Kasumi-1 (cell line): ENCODE measurements at regions not wholly inside any gene's neighbourhood (a gene's known extent, or its start where the extent isn't known, plus 50 kb on each side); places are given as distances from the start of the nearest gene placed in this dataset.
"Not testable (repeated sequence)": the region's sequence is repeated elsewhere in the genome, so short reads cannot be mapped to it uniquely, and the experiment has no call there.

ENCODE experiments used
- DNase-seq, 2 experiments: peaks; one replicate each; lab custom pipeline; 2025; lab: John Stamatoyannopoulos, UW

DNA sequence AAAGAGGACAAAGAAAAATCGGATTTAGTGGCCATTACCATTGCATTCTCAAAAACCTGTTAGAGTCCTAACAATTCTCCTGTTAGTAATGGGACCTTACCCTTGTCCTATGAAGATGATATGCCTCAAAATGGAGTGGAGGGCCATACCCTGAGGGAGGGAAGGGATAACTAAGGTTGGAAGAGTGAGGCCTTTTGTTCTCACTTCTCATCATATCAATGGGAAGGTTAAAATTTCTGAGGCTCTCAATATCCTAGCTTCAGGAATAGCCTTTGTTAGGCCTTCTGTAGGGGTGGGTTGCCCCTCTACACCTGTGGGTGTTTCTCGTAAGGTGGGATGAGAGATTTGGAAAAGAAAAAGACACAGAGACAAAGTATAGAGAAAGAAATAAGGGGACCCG is 109.4 kb upstream of the SGIP1 start:
- not testable (repeated sequence) for DNase-seq

DNA sequence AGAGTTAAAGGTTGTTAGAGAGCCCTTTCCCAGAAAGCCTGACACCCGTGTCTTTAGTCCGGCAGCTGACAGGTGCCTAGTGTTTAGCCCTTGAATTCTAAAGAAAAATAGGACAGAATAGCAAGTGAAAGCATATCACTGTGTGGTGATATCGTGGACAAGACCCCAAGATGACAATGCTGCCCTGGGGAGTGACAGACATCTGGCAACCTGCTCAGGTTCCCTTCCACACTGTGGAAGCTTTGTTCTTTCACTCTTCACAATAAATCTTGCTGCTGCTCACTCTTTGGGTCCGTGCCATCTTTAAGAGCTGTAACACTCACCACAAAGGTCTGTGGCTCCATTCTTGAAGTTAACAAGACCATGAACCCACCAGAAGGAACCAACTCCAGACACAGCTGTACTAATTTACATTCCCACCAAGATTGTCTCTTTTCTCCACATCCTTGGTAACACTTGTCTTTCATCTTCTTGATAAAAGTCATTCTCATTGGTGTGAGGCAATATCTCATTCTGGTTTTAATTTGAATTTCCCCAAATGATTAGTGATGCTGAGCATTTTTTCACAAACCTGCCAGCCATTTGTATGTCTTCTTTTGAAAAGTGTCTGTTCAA is 107.6 kb upstream of the SGIP1 start:
- DNase-seq, result no peak

DNA sequence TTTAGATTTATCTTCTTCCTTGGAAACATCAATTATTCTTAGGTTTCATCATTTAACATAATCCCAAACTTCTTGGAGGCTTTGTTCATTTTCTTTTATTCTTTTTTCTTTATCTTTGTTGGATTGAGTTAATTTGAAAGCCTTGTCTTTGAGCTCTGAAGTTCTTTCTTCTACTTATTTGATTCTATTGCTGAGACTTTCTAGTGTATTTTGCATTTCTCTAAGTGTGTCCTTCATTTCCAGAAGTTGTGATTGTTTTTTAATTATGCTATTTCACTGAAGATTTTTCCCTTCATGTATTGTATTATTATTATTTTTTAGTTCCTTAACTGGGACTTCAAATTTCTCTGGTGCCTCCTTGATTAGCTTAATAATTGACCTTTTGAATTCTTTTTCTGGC is 103.1 kb upstream of the SGIP1 start:
- DNase-seq, result not testable (repeated sequence)

DNA sequence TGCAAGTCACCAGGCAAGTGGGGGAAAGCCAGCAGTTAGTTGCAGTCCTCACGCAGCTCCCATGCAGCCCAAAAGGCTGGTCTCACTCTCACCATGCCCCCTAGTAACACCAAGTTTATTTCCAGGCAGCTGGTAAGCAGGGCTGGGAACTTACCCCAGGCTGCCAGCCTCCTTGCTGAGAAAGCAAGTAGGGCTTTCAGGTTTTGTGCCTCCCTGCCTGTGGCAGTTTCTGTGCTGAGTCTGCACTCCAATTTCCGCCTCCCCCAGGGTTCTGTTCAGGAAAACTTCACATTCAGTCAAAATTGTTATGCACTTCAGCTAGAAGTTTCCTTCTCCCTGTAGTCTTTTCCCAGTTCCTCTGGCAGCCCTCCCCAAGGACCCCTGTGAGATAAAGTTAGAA is 102.0 kb upstream of the SGIP1 start:
- no peak for DNase-seq

DNA sequence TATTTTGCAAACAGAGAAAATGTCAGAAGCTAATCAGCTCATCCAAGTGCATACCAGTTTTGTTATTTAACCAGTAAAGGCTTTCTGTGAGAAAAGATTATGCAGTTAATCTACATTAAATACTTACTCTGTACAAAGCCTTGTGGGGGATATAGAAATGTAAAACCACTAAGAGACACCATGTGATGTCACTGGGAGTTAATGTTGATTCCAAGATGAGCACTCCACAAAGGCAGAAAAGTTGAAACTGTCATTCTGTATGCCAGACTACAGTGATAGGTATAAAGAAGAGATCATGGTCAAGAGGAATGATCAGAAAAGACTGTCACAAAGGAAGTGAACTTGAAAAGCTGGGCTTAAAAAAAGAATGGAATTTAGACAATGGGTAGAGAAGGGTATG is 100.3 kb upstream of the SGIP1 start:
- DNase-seq, result no peak

DNA sequence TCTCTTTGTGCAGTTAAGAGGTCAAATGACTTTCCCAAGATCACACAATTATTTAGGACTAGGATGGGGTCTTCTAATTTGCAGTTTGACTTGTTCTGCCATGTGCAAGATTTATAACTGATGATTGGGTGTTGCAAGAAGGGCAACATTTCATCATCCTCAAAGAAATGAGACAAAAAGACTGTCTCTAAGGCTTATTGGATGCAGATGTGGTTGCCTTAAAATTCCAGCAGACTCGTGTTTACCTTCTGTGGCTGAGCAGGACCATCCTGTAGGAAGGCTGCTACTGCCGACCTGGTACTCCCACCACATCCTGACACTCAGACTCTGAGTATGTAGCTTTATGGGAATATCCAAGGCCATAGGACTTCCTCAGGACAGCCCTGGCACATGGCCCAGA is 99.9 kb upstream of the SGIP1 start:
- DNase-seq, result no peak

DNA sequence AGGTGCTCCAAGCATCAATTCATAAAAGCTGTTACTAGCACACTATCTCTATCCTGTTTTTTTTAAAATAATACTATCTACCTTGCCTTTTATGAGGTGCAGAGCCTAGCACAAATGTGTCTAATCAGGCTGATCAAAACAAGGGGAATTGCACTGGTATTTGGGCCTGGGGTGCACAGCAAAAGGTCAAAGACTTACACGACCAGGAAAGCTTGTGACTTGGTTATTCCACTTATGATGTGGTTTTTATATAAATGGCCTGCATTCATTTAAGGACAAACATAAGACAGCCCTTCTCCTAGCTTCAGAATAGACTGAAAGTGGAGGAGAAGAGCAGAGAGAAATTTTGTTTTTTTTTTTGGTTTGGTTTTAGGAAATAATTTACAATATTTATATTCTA is 98.4 kb upstream of the SGIP1 start:
- DNase-seq, result no peak

DNA sequence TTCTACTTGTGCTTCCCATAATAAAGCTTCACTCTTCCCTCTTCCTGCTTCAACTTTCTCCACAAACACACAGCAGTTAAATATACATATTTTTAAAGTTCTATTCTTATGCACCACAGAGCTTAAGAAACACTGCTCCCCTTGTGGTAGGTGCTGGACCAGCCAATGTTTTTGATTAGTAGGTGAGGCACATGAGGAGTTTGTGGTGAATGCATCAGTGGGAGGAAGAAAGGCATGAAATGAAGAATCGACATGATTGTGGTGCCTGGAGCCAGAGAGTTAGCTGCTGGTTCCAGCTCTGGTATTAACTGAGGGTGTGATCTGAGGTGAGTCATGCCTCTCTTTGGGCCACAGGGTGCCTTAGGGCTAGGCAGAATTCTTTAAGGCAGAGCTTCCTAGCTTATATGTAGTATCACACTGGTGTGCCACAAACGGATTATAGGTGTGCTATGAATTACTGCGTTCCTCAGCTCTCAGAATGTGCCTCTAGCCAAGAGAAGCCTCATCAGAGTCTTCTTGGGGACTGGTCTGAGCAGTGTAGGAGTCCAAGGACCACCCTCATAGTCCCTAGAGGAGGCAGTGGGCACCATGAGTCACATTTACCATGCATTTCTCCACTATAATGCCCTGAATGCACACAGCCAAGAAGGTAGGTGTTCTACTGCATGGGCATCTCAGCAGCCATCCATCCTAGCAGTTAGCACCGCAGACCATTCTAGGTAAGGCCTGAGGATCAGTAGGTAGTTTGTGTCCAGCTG is 97.4 kb upstream of the SGIP1 start:
- DNase-seq, result peak; percentile 53 to 64

DNA sequence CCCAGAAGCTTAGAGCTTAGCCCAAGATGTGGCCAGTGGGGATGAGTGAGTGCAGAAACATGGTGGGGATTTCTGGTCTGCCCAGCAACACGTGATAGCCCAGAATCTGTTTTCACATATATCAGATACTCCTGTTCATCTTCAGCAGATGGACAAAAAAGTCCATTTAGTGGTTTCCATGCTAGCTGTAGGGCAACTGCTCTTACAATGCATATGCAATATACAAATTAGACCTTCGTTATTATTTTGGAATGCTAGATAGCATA is 96.9 kb upstream of the SGIP1 start:
- no peak for DNase-seq

DNA sequence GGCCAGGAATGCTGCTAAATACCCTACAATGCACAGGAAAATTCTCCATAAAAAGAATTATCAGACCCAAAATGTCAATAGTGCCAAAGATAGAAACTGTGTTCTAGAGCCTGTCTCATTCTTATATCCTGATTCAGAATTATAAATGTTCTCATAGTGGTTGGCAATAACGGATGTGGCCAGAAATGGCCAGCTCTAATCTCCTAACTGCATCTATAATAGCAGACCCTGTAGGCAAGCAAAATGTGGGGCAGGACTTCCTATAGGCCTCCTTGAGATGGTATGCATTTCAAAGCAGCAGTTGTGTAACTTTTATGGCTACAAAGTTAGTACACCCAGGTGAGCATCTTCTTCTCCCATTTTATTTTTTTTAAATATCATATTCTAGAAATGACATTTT is 95.9 kb upstream of the SGIP1 start:
- no peak for DNase-seq

DNA sequence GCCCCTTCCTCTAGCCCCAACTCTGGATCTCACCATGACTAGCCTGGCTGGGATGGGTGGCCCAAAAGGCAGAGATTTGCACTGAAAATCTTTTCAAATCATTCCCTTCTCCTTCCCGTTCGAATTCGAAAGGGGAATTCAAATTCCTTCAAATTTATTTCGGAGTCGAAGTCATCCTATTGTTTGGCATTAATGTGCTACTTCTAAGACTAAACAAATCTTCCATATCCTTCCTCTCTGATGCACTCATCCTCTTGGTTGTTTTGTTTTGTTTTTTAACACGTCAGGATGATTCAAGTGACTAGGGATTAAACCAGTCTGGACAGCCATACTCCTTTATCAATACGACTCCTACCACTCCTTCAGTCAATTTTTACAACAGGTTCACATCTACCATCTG is 95.5 kb upstream of the SGIP1 start:
- DNase-seq, result no peak

DNA sequence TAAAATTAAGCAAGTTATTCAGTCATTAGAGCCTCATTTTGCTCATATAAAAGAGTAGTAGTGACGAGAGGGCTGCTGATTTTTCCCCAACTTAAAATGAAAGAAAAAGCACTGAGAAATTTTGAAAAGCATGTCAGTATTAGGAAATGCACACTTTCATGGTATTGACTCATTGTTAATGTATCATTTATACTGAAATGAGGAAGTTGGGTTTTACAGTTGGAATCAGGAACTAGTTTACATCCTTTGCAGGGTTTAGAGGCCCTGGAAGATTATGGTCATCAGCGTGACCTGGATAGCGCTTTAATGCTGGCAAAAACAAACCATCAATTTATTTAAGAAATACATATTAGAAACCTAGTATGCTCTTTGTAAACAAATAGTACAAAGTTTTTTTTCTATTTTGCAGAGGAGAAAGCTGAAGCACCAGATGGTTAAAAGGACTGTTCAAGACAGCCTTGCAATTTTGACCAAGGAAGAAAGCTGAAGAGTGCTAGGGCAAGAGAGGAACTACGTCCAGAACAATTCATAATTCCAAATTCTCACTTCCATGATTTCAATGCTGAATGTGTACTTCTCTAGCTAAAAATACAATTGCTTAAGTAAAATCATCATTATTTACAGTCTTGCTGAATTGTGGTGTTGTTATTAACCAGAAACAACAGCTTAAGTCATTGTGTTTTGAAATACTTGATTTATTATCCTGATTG is 94.8 kb upstream of the SGIP1 start:
- peak; percentile 95 to 98 for DNase-seq

DNA sequence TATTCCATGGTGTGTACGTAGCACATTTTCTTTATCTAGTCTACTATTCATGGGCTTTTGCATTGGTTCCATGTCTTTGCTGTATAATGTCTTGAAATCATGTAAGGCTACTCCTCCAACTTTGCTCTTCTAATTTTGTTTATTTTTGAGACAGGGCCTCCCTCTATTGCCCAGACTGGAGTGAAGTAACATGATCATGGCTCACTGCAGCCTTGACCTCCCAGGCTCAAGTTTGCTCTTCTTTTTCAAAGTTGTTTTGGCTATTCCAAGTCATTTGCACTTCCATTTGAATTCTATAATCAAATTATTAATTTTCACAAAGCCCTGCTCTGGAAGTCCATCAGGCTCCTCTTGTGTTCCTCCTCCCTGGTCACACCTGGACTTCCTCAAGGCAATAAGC is 90.2 kb upstream of the SGIP1 start:
- no peak for DNase-seq

DNA sequence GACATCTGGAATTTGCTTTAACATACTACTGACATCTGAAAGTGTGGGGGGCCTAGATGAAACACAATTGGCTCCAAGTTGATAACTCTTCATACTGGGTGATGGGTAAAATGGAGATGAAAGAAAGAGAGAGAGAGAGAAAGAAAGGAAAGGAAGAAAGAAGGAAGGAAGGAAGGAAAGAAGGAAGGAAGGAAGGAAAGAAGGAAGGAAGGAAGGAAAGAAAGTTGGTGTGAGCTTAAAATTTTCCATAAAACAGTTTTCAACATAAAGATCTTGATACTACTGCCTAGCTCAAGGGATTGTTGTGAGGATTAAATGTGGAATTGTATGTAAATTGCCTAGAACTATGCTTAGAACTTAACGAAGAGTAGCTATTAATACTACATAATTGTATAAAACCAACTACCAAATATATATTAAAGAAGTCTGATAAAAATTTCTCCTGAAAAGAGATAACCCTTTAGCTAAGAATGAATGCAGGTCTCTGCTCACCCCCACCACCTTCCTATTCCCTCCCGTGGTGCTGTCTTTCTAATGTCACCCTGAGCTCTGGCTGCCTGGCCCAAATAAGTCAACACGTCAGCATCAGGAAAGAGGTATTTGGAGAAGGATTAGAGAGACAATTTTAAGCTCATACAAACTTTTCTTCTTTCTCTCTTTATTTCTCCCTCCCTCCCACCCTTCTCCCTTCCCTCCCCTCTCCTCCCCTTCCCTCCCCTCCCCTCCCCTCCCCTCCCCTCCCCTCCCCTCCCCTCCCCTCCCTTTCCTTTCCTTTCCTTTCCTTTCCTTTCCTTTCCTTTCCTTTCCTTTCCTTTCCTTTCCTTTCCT is 89.3 kb upstream of the SGIP1 start:
- DNase-seq, result no peak

DNA sequence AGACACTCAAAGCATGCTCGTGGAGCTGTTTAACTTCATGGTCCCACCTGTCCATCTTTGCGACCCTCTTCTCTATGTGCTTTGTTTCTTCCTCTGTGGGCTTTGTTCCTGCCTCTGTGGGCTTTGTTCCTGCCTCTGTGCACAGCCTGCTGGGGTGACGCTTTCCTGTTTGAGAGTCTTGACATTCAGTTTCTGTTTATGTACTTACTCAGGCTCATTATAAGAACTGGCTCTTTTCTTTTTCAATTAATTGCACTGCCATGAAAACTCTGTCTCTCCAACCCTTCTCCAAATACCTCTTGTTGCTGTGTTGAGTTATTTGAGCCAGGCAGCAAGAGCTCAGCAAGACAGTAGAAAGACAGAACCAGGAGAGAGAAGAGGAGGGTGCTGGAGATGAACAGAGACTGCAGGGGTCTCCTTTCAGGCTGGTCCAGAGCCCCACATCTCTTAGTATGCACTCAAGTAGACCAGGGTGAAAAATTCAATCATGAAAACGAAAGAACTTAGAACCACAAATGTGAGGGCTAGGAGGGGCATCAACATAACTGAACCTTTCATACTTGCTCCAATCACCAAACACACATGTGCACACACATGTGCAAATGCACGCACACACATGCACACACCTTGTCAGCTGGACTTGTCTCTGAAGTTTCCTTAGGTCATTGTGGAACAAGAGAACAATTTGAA is 88.3 kb upstream of the SGIP1 start:
- DNase-seq, result peak; percentile 32 to 55

DNA sequence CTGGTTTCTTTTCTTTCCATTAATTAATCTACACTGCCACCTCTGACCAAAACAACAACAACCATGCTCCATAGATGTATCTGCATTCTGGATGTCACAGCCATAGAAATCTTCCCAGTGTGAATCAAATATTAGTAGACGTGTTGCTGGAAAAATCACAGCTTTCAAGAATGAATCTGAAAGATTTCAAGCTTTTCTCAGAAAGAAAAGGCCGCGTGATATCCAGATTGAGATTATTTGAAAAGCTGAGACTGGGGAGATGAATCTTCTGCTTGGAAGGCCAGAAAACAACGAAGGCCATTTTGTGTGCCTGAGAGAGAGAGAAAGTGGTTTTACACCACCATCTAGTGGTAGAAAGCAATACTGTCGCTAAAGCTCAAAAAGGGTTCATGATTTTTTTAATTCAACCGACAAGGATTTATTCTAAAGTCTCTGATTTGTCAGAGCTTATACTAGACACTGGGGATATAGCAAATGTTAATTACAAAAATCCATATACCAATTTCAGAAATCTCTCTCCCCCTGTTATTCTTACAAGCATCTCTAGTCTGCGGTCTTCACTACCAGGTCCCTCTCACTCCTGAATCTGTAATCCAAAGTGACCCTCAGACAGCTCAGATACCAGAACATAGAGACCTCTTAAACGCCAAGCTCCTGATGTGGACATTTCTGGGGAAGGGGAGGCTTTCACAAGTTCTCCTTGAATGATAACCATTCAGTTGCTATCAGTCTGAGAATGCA is 87.5 kb upstream of the SGIP1 start:
- DNase-seq, result peak; percentile 75

DNA sequence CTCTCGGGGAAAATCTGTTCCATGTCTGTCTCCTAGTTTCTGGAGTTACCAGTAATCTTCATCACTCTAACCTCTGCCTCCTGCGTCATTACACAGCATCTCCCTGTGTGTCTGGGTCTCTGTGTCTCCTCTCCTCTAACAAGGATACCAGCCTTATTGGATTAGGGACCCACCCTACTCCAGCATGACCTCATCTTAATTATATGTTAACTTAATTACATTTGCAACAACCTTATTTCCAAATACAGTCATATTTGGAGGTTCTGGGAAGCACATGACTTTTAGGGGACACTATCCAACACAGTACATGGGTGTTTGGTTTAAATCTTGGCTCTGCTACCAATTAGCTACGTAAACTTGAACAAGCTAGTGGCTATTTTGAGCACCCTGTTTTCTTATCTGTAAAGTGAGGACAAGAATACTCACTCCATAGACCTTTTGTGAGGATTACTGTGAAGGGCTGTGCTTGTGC is 83.9 kb upstream of the SGIP1 start:
- DNase-seq, result no peak

DNA sequence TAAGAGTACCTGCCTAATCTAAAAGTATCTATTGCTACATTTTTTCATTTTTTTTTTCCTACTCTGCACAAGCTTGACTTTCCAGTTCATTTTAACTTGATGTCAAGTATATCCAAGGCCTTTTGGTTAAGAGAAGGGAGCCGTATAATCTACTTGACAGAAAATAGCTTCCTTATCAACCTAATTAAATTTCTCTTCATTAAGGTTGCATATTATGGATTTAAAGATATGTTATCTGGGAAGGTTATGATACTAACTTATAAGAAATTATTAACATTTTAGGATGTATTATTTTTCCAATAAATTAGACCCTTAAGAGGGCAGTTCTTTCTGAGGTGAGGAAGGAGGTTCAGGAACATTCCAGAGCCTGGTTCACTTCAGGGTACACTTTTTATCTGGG is 83.1 kb upstream of the SGIP1 start:
- DNase-seq, result no peak

DNA sequence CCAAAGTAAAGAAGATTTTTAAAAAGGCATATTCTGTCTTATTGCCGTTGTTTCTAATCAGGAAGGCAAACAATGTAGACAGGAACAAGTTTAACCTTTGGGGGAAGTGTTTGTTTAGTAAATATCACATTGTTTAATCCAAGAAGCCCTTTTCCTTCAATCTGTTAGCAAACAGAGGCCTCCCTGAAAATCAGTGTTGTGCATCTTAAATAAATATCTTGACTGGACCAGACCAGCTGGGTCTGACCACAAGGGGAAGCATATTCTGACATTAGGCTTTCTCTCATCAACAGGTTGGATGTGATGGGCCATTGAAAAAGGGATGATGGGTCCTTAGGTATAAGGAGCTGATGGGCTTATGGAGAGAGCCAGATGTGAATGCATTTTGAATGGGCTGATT is 81.8 kb upstream of the SGIP1 start:
- no peak for DNase-seq

DNA sequence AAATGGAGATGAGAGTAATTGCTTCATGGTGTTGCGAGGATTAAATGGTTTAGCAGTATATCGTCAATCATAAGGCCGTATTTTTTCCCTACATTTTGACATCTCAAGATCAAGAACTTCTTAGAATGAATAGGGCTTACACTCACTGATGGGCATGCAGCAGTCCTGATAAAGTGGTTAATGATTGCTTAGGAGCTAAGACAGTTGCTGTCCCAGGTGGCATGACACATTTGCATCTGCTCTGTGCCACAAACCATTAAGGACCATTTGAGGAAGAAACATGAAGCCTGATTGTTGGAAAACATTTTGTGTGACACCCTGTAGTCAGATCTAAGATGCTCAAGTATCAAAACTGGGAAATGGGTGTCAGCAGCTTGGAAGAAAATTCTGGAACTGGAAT is 81.0 kb upstream of the SGIP1 start:
- no peak for DNase-seq

DNA sequence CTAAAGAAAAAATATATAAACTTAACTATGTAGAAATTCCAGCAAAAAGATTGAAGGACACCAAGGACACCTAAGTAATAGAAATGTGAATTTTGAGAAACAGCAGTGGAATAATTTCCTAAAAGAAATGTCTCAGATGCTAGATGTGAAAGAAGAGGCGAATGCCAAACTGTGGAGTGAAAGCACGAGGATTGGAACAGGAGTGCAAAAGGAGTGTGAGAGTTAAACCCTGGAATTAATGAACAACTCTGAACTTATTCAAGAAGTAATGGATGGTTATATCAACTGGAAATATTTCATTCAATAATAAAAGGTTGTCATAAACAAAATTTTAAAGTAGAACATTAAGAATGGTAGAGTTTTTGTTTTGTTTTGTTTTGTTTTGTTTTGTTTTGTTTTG is 78.5 kb upstream of the SGIP1 start:
- no peak for DNase-seq
